ENCODE measurements at regions not wholly inside any gene's neighbourhood (a gene's known extent, or its start where the extent isn't known, plus 50 kb on each side); places are given as distances from the start of the nearest gene placed in this dataset.

DNA sequence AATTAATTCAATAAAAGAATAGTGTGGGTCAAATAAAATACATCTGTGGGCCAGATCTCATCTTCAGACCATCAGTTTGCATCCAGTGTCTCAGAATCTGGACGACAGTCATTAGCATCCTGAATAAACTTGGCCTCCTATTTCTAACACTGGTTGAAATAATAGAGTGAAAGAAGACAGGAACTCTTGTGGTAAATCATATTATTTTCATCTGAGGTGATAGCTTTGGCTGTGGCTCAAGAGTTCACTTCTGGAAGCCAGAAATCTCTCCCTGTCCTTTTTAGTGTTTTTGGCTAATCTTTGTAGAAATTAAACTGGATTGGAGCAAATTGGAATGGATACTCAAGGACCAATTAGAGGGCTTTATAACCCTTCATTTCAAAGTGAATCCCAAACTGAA is 63.4 kb upstream of the HMHB1 start:
- H3K4me1 ChIP-seq (ENCODE audit: control insufficient read depth, insufficient read depth, low read length) = no peaks in the 10 kb centered on the region; the same call in 1 of the 2 replicates

GRCh38 chr5:143742951-143743350 is 69.0 kb upstream of the HMHB1 start:
- no peaks in the 10 kb centered on the region for H3K36me3 ChIP-seq (ENCODE audit: control insufficient read depth, insufficient read depth, low read length)
- H3K27me3 ChIP-seq (ENCODE audit: control insufficient read depth, insufficient read depth, low read length) = no peaks in the 10 kb centered on the region
- H3K4me3 ChIP-seq (ENCODE audit: low read depth, low read length) = no peak overlapping the region
- no peaks in the 10 kb centered on the region for H3K4me1 ChIP-seq (ENCODE audit: control insufficient read depth, insufficient read depth, low read length)
- H3K9ac ChIP-seq (ENCODE audit: low read depth, low read length) = no peak overlapping the region
- no peaks in the 10 kb centered on the region for H3K9me3 ChIP-seq (ENCODE audit: control insufficient read depth, insufficient read depth, low read length)
- no peak overlapping the region for H3K27ac ChIP-seq (ENCODE audit: low read depth, low read length)

More for the DNA sequence above, 63.4 kb upstream of the HMHB1 start:
- Histone ChIP-seq H3K36me3 (ENCODE audit: control insufficient read depth, insufficient read depth, low read length) (no peaks in the 10 kb centered on the region), H3K27me3 (ENCODE audit: control insufficient read depth, insufficient read depth, low read length) (no peaks in the 10 kb centered on the region), H3K4me3 (ENCODE audit: low read depth, low read length) (no peak overlapping the region), H3K27ac (ENCODE audit: low read depth, low read length) (no peak overlapping the region), H3K9me3 (ENCODE audit: control insufficient read depth, insufficient read depth, low read length) (no peaks in the 10 kb centered on the region), H3K9ac (ENCODE audit: low read depth, low read length) (no peak overlapping the region)

DNA sequence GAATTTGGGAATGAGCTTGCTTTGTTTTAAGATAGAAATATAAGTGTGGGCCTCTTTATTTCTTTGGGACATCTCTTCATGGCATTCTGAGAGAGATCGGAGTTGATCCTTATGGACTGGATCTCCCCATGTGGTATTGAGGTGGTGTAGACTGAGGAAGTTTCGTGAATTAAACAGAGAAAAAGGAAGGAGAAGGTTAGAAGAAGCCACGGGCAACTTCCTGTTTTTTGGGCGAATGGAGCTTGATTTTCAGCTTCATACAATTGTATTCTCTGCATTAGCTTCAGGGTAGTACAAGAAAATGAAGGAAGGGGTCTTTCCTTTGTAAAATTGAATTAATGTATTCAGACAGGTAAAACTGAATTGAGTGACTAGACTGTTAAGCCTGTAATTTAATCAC is 70.5 kb upstream of the HMHB1 start:
- Histone ChIP-seq H3K9me3 (ENCODE audit: control insufficient read depth, insufficient read depth, low read length) (no peaks in the 10 kb centered on the region), H3K9ac (ENCODE audit: low read depth, low read length) (no peak overlapping the region), H3K4me1 (ENCODE audit: control insufficient read depth, insufficient read depth, low read length) (peaks cover 8% of the 10 kb centered on the region; the same call in 1 of the 2 replicates), H3K27ac (ENCODE audit: low read depth, low read length) (no peak overlapping the region), H3K27me3 (ENCODE audit: control insufficient read depth, insufficient read depth, low read length) (no peaks in the 10 kb centered on the region), H3K36me3 (ENCODE audit: control insufficient read depth, insufficient read depth, low read length) (no peaks in the 10 kb centered on the region), H3K4me3 (ENCODE audit: low read depth, low read length) (no peak overlapping the region)

DNA sequence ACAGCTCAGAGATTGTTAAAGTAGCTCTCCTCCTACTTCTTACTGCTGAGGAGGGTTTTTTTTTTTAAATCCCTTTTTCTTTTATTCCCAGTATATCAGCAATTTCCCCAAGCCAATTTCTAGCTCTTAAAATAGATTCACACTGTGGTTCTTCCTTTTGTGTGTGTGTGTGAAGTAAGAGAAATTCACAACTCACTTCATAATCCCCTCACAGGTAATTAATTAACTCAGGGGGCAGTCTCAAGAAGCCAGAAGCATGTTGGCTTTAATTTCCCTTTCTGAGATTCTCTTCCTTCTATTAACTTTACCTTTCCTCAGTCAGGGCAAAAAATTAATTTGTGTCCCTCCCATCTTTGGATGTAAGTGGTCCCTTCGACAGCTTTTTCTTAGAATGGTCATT is 71.0 kb upstream of the HMHB1 start:
- Histone ChIP-seq H3K27me3 (ENCODE audit: control insufficient read depth, insufficient read depth, low read length) (no peaks in the 10 kb centered on the region), H3K4me1 (ENCODE audit: control insufficient read depth, insufficient read depth, low read length) (peaks cover 8% of the 10 kb centered on the region; the same call in 1 of the 2 replicates), H3K4me3 (ENCODE audit: low read depth, low read length) (no peak overlapping the region), H3K9ac (ENCODE audit: low read depth, low read length) (no peak overlapping the region), H3K9me3 (ENCODE audit: control insufficient read depth, insufficient read depth, low read length) (no peaks in the 10 kb centered on the region), H3K27ac (ENCODE audit: low read depth, low read length) (no peak overlapping the region), H3K36me3 (ENCODE audit: control insufficient read depth, insufficient read depth, low read length) (no peaks in the 10 kb centered on the region)

- H3K36me3 ChIP-seq (ENCODE audit: control insufficient read depth, insufficient read depth, low read length) = no peaks in the 10 kb centered on the region
- peaks cover 8% of the 10 kb centered on the region; the same call in 1 of the 2 replicates for H3K4me1 ChIP-seq (ENCODE audit: control insufficient read depth, insufficient read depth, low read length)
- no peak overlapping the region for H3K9ac ChIP-seq (ENCODE audit: low read depth, low read length)
- no peak overlapping the region for H3K27ac ChIP-seq (ENCODE audit: low read depth, low read length)
- H3K4me3 ChIP-seq (ENCODE audit: low read depth, low read length) = no peak overlapping the region
- H3K9me3 ChIP-seq (ENCODE audit: control insufficient read depth, insufficient read depth, low read length) = no peaks in the 10 kb centered on the region
- H3K27me3 ChIP-seq (ENCODE audit: control insufficient read depth, insufficient read depth, low read length) = no peaks in the 10 kb centered on the region
Measured at GRCh38 chr5:143739746-143740145, 72.2 kb upstream of the HMHB1 start.

GRCh38 chr5:143738417-143739401 is 73.3 kb upstream of the HMHB1 start:
- Histone ChIP-seq H3K4me1 (ENCODE audit: control insufficient read depth, insufficient read depth, low read length) (peaks cover 10% of the 10 kb centered on the region), H3K9me3 (ENCODE audit: control insufficient read depth, insufficient read depth, low read length) (no peaks in the 10 kb centered on the region), H3K36me3 (ENCODE audit: control insufficient read depth, insufficient read depth, low read length) (no peaks in the 10 kb centered on the region), H3K27ac (ENCODE audit: low read depth, low read length) (no peak overlapping the region), H3K27me3 (ENCODE audit: control insufficient read depth, insufficient read depth, low read length) (no peaks in the 10 kb centered on the region), H3K4me3 (ENCODE audit: low read depth, low read length) (no peak overlapping the region), H3K9ac (ENCODE audit: low read depth, low read length) (no peak overlapping the region)

DNA sequence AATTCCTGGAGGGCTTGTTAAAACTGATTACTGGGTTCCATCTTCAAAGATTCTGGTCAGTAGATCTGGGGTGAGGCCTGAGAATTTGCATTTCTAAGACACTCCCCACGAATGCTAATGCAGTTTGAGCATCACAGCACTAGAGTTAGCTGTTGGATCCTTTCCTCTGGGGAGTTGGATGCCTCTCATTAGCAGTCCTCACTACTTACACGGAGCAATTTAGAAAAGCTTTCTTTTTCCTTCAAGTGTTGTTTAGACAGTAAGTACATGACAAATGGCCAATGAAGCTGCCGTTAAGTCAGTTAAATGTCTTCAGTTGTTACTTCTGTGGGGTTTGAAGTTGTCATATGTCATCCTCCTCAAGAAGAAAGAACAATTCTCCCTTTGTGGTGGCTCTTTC is 74.9 kb upstream of the HMHB1 start:
- H3K27ac ChIP-seq (ENCODE audit: low read depth, low read length) = no peak overlapping the region
- H3K9me3 ChIP-seq (ENCODE audit: control insufficient read depth, insufficient read depth, low read length) = no peaks in the 10 kb centered on the region
- H3K4me3 ChIP-seq (ENCODE audit: low read depth, low read length) = no peak overlapping the region; the same call in 1 of the 2 replicates
- H3K36me3 ChIP-seq (ENCODE audit: control insufficient read depth, insufficient read depth, low read length) = no peaks in the 10 kb centered on the region
- H3K27me3 ChIP-seq (ENCODE audit: control insufficient read depth, insufficient read depth, low read length) = no peaks in the 10 kb centered on the region
- peaks cover 10% of the 10 kb centered on the region for H3K4me1 ChIP-seq (ENCODE audit: control insufficient read depth, insufficient read depth, low read length)
- H3K9ac ChIP-seq (ENCODE audit: low read depth, low read length) = no peak overlapping the region

DNA sequence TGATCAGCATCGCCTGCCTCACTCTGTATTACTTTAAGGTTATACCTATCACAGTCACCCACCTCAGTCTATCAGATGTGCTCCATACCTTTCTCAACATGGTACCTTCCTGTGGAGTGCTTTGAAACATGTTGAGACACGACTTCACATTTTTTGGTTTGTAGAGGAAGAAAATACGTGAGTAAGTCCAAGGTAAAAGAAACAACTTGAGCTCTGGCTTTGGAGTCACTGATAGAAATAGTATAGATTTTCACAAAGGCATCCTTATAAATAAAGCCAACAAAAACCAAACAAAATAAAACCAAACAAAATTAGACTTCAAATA is 77.5 kb upstream of the HMHB1 start:
- Histone ChIP-seq H3K27ac (ENCODE audit: low read depth, low read length) (no peak overlapping the region), H3K36me3 (ENCODE audit: control insufficient read depth, insufficient read depth, low read length) (no peaks in the 10 kb centered on the region), H3K27me3 (ENCODE audit: control insufficient read depth, insufficient read depth, low read length) (no peaks in the 10 kb centered on the region), H3K4me1 (ENCODE audit: control insufficient read depth, insufficient read depth, low read length) (peaks cover 10% of the 10 kb centered on the region), H3K9me3 (ENCODE audit: control insufficient read depth, insufficient read depth, low read length) (no peaks in the 10 kb centered on the region), H3K4me3 (ENCODE audit: low read depth, low read length) (no peak overlapping the region), H3K9ac (ENCODE audit: low read depth, low read length) (no peak overlapping the region)

GRCh38 chr5:143733665-143734455 is 78.1 kb upstream of the HMHB1 start:
- Histone ChIP-seq H3K9me3 (ENCODE audit: control insufficient read depth, insufficient read depth, low read length) (no peaks in the 10 kb centered on the region), H3K36me3 (ENCODE audit: control insufficient read depth, insufficient read depth, low read length) (no peaks in the 10 kb centered on the region), H3K9ac (ENCODE audit: low read depth, low read length) (no peak overlapping the region), H3K4me3 (ENCODE audit: low read depth, low read length) (no peak overlapping the region), H3K4me1 (ENCODE audit: control insufficient read depth, insufficient read depth, low read length) (peaks cover 10% of the 10 kb centered on the region), H3K27me3 (ENCODE audit: control insufficient read depth, insufficient read depth, low read length) (no peaks in the 10 kb centered on the region), H3K27ac (ENCODE audit: low read depth, low read length) (no peak overlapping the region)

- Histone ChIP-seq H3K4me1 (ENCODE audit: control insufficient read depth, insufficient read depth, low read length) (peaks cover 9% of the 10 kb centered on the region), H3K9ac (ENCODE audit: low read depth, low read length) (no peak overlapping the region), H3K4me3 (ENCODE audit: low read depth, low read length) (no peak overlapping the region), H3K27me3 (ENCODE audit: control insufficient read depth, insufficient read depth, low read length) (no peaks in the 10 kb centered on the region), H3K27ac (ENCODE audit: low read depth, low read length) (no peak overlapping the region), H3K36me3 (ENCODE audit: control insufficient read depth, insufficient read depth, low read length) (no peaks in the 10 kb centered on the region), H3K9me3 (ENCODE audit: control insufficient read depth, insufficient read depth, low read length) (no peaks in the 10 kb centered on the region)
Measured at GRCh38 chr5:143732402-143732801, 79.6 kb upstream of the HMHB1 start.

All from HUES48 (cell line).